Ishikawa (cell line): ENCODE measurements at regions not wholly inside any gene's neighbourhood (a gene's known extent, or its start where the extent isn't known, plus 50 kb on each side); places are given as distances from the start of the nearest gene placed in this dataset.

Source experiments
- CEBPB ChIP-seq: IDR thresholded peaks from 2 replicates; pipeline ENCODE4 v1.6.1; 2012
- CREB1 ChIP-seq: IDR thresholded peaks from 2 replicates; pipeline ENCODE4 v1.6.1; 2012; ENCODE audit warnings: low read depth
- EP300 ChIP-seq: IDR thresholded peaks from 2 replicates; pipeline ENCODE4 v1.6.1; 2012; ENCODE audit warnings: borderline replicate concordance

GRCh38 chr2:107303964-107304363 lies 418.0 kb upstream of the ST6GAL2 start:
- TF ChIP-seq CEBPB (no peak), EP300 (no peak), CREB1 (no peak)
